HG02610 (cell line): ENCODE measurements at regions not wholly inside any gene's neighbourhood (a gene's known extent, or its start where the extent isn't known, plus 50 kb on each side); places are given as distances from the start of the nearest gene placed in this dataset.
"Not testable (repeated sequence)": the region's sequence is repeated elsewhere in the genome, so short reads cannot be mapped to it uniquely, and the experiment has no call there.

Experiments
- ATAC-seq: cut with Tn5 transposase; IDR thresholded peaks from one replicate; pipeline ENCODE4 v1.9.1; 2021; ENCODE audit warnings: mild to moderate bottlenecking, moderate library complexity; ENCODE audit not compliant: unreplicated experiment

GRCh38 chr2:167753142-167753541, 494.3 kb downstream of the STK39 start:
- ATAC-seq, result no peak

DNA sequence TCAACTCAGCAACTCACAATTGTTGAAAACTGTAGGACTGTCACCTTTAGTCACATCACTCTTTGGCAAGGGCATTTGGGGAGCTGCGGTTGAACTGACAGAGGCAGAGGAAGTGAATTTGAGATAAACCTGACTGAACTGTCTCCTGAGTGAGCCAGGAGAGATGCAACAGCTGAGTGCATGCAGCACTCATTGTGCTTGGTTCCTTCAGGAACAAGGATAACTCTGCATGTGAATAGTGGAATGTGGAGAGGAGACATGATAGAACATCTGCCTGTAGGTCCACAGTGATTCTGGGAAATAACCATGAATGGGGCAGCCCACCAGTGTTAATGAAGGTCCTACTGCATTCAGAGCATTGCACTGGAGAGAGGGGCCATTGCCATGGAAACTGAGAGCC, 494.7 kb downstream of the STK39 start:
- ATAC-seq, result no peak

- ATAC-seq, result no peak
Measured at GRCh38 chr2:167750675-167751074, 496.7 kb downstream of the STK39 start.

- ATAC-seq, result no peak
Measured at GRCh38 chr2:167749660-167750059, 497.7 kb downstream of the STK39 start.

- no peak for ATAC-seq
Measured at GRCh38 chr2:167749016-167749415, 498.4 kb downstream of the STK39 start.

DNA sequence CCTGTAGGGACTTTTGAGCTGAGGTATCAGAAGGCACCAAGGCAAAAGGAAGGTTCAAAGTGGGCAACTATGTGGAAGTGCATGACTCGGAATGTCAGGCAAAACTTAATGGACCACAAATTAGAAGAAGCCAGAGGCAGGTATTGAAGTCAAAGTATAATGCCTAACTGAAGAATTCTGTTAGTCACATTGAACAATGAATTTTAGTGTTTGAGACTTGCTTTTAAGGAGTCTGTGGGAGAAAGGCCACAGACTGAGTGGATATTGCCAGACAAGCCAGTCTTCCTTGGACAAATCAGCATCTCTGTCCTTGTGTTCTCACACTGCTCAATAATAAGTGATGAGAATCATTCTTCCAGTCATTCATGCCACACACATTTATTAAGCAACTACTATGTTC, 498.9 kb downstream of the STK39 start:
- no peak for ATAC-seq

DNA sequence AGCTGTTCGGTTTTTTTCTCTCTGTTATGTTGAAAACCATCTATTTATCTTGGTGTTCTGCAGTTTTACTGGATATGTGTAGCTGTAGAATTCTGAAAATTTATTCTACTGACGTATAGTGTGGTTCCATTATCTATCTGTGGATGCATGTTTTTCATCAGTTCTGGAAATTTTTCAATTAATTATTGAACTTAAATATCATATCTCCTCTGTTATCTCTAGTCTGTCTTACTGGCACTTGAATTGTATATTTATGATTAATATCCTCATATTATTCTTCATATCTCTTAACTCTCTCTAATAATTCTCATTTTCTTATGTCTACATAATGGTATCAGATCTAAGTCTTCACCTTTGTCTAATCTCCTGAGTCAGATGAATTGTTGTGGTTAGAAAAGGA, 501.7 kb downstream of the STK39 start:
- ATAC-seq, result no peak

GRCh38 chr2:167739921-167740320, 507.5 kb downstream of the STK39 start:
- not testable (repeated sequence) for ATAC-seq

DNA sequence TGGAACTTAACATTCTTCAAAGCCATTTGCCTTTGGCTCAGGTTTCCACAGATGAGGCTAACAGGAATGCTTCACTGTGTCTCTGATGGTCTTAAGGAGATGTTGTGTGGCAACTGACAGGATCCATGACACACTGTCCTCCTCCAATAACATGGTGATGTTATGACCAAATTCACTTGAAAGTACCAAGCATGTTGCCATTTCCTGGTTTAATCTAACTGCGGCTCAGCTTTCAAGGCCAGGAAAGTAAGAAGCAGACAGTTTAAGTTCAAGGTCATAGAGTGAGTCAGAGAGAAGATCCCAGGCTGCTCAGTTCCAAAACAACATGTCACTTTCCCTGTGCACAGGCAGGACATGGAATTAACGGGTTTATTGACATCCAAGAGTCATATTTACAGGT, 513.6 kb downstream of the STK39 start:
- no peak for ATAC-seq

GRCh38 chr2:167732326-167732725, 515.1 kb downstream of the STK39 start:
- ATAC-seq, result no peak

- no peak for ATAC-seq
Measured at GRCh38 chr2:167729911-167730310, 517.5 kb downstream of the STK39 start.

DNA sequence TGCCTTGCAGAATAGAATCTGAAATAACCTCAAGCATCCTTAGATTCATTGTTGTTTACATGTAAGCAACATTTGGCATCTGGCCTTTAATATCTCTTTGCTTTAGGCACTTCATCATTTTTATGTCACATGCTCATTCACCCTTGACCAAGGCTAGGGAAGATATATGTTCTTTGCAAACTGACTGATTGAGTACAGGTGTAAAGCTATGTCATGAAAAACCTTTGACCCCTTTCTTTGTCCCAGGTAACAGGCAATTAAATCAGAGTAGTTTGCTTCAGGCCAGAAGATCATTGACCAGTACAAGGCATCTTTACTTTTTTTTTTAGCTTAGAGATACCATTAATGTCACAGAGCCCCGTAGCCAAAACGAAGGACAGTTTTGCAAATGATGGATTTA, 520.6 kb downstream of the STK39 start:
- ATAC-seq, result no peak

GRCh38 chr2:167721593-167721992, 525.8 kb downstream of the STK39 start:
- ATAC-seq, result no peak

DNA sequence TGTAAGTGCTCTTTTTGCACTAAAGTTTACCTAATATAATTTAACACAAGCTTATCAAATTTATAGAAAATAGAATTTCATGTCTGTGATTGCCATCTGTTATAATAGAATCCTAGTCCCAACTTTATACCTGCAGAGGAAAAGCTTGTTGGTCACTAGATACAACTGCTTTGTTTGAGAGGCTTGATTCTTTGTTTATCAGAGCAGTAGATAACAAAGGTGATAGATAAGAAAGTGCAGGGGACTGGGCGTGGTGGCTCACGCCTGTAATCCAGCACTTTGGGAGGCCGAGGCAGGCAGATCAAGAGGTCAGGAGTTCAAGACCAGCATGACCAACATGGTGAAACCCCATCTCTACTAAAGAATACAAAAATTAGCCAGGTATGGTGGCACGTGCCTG, 528.0 kb downstream of the STK39 start:
- ATAC-seq, result no peak

GRCh38 chr2:167718560-167718959, 528.8 kb downstream of the STK39 start:
- ATAC-seq, result no peak

GRCh38 chr2:167715932-167716331, 531.5 kb downstream of the STK39 start:
- no peak for ATAC-seq

- not testable (repeated sequence) for ATAC-seq
Measured at GRCh38 chr2:167715498-167715897, 531.9 kb downstream of the STK39 start.

GRCh38 chr2:167712275-167712674, 535.1 kb downstream of the STK39 start:
- ATAC-seq, result no peak

DNA sequence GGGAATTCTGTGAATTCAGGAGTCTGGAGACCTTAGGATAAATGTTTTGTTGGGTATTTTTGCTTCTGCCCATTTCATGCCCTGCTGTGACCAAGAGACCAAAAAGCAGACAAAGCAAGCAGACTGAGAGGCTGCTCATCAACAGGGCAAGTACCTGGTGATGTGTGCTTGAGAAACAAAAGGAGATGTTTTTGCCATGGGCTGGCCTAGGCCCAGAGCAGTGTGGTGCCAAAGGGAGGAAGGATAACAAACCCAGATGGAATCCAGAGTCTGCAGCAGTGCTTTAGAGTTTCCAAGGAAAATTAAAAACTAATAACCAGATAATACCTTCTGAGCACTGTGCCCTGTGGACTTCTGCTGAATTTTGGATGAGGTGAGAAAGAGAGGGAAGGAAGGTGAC, 538.4 kb downstream of the STK39 start:
- no peak for ATAC-seq

GRCh38 chr2:167706800-167707199, 540.6 kb downstream of the STK39 start:
- ATAC-seq, result no peak

DNA sequence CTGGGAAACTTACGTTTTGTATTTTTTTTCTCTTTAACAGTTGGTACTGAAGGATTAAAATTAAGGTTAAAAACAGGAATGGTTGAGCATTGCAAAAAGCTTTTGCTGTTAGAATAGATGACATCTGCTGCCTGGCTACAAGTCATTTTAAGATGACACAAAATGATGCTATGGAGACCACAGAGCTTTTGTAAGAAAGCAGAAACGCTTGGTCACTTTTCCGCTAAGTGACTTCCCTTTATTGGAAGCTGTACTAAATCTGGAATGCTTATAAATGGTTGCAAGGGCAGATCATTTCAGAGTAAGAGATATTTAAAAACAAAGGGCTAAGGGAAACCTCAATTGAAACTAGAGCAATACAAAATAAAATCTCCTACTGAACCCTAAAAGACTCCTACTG, 544.0 kb downstream of the STK39 start:
- no peak for ATAC-seq

DNA sequence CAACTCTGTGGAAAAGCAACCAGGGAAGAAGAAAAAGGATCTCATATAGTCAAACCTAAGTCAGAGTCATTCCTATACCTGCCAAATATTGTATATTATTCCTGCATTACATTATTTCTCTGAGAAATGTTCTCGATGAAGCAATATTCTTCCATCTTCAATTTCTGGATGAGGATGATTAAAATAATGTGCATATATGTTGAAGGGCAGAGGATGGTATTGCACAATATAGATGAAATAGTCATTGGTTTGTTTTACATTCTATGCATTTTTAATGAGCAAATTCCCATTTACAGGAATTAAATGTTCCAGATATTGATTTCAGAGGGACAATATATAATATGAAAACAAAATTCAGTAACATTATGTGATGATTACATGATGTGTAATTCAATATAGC, 545.2 kb downstream of the STK39 start:
- no peak for ATAC-seq

DNA sequence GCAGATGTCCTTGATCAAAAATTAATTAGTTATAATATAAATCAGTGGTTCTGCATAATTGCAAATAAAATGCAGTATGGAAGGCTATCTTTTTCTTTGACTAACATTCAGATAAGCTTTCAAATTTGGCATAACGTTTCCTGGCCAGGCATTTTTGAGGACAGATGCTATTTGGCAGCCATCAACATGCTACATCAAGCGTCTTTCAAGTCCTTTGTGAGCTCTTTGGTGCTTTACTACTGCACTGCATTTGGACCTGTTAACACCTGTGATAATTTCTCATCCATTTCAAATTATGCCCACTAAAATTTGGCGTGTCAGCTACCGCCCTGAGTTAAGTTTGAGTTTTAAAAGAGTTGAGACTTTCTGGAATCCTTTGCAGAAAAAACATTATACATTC, 545.7 kb downstream of the STK39 start:
- no peak for ATAC-seq

DNA sequence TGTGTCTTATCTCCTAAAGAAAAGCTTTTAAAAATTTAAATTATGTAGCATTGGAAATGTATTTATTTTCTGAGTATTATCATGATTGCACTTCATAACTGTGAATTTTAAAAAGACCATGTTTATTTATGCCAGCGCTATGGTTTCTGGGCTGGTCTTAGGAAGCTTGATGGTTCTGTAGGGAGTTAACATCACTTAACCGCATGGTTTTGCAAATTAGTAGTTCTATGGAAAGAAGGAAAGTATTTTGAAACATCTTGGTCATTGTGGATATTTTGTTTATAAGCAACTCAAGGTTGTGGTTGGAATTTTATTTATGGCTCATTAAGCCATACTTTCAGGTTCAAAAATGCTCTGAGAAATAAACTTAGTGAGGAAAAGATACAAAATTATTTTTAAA, 549.4 kb downstream of the STK39 start:
- no peak for ATAC-seq
